Body of pancreas (tissue), 4 donors: ENCODE measurements at regions not wholly inside any gene's neighbourhood (a gene's known extent, or its start where the extent isn't known, plus 50 kb on each side); places are given as distances from the start of the nearest gene placed in this dataset.

Experiments used
- POLR2A ChIP-seq, 3 donors: fragments of 450-650 bp; IDR thresholded peaks; one replicate each; pipeline ENCODE4 v1.6.1; 2016; ENCODE audit warnings: antibody characterized with exemption in 3 of 3, mild to moderate bottlenecking in 2 of 3
- TF ChIP-seq, protein P1 (sequence below), 7 experiments: fragments of 450-650 bp in 4 of 7; fragments of 200-600 bp in 3 of 7; sonication (generic) in 3 of 7; IDR thresholded peaks; one replicate each; pipeline ENCODE4 v1.5.1; 2016 to 2019; ENCODE audit warnings: antibody characterized with exemption in 7 of 7

DNA sequence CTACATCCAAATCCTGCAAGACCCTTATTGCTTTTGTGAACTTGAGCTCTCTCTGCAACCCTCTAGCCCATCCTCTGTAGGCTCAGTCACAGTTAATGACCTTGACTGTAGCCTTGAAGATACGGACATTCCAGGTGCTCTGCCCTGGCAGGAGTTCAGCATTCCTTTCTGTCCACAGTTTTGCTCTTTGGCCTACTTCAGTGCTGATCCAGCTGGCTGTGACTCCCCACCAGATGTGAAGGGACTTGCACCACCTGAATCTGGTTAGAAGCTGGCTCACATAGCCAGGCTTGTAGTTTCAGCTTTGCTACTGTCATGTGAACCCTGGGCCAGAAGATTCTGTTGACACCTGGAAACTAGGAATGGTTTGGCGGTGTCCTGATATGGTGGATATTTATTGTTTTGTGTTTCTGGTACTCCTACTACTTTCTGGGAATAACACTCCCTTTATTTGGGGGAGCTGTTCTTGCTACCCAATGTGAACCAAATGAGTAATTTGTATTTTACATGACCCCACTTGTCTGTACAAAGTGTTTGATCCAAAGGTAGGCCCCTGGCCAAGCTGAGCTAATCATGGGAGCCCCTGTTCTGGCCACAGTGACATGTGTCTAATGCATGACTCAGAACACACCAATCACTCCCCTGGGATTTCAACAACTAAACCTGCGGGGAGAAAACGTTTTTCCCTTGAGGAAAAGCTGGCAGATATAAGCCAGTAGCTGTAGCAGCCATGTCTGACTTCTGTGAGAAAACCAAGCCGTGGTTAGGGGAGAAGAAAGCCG is 73.4 kb downstream of the CDCA7 start:
- TF ChIP-seq, protein P1, sequence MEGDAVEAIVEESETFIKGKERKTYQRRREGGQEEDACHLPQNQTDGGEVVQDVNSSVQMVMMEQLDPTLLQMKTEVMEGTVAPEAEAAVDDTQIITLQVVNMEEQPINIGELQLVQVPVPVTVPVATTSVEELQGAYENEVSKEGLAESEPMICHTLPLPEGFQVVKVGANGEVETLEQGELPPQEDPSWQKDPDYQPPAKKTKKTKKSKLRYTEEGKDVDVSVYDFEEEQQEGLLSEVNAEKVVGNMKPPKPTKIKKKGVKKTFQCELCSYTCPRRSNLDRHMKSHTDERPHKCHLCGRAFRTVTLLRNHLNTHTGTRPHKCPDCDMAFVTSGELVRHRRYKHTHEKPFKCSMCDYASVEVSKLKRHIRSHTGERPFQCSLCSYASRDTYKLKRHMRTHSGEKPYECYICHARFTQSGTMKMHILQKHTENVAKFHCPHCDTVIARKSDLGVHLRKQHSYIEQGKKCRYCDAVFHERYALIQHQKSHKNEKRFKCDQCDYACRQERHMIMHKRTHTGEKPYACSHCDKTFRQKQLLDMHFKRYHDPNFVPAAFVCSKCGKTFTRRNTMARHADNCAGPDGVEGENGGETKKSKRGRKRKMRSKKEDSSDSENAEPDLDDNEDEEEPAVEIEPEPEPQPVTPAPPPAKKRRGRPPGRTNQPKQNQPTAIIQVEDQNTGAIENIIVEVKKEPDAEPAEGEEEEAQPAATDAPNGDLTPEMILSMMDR (IDR thresholded peaks at IDR 0.05), result no peak
- TF ChIP-seq POLR2A (IDR thresholded peaks at IDR 0.05), result no peak
